Activated CD4-positive, alpha-beta T cell treated with anti-CD3 and anti-CD28 coated beads, Interleukin-2, amount 10 ng/mL, durations not matched to agents 24 days and 14 days (primary cell): ENCODE measurements at regions not wholly inside any gene's neighbourhood (a gene's known extent, or its start where the extent isn't known, plus 50 kb on each side); places are given as distances from the start of the nearest gene placed in this dataset.

ENCODE experiments used
- DNase-seq: peaks from one replicate; pipeline ENCODE4 v3.0.0; 2022
- H3K27ac Mint-ChIP-seq: one replicate; pipeline ENCODE4 v1.8.0; 2022; ENCODE audit warnings: mild to moderate bottlenecking, mixed read lengths
- H3K27me3 Mint-ChIP-seq: one replicate; pipeline ENCODE4 v1.8.0; 2022; ENCODE audit warnings: mixed read lengths
- H3K36me3 Mint-ChIP-seq: one replicate; pipeline ENCODE4 v1.8.0; 2022; ENCODE audit warnings: low read depth, mild to moderate bottlenecking, mixed read lengths
- H3K4me1 Mint-ChIP-seq: one replicate; pipeline ENCODE4 v1.8.0; 2021; ENCODE audit warnings: mixed read lengths
- H3K4me3 Mint-ChIP-seq: one replicate; pipeline ENCODE4 v1.8.0; 2022; ENCODE audit warnings: mild to moderate bottlenecking, moderate library complexity, mixed read lengths
- H3K9me3 Mint-ChIP-seq: one replicate; pipeline ENCODE4 v1.8.0; 2021; ENCODE audit warnings: mixed read lengths
- intact Hi-C: fragments of 100-400 bp; cut with micrococcal nuclease; formaldehyde crosslinking; loops from one replicate; pipeline ENCODE4 v1.15.1; 2023

DNA sequence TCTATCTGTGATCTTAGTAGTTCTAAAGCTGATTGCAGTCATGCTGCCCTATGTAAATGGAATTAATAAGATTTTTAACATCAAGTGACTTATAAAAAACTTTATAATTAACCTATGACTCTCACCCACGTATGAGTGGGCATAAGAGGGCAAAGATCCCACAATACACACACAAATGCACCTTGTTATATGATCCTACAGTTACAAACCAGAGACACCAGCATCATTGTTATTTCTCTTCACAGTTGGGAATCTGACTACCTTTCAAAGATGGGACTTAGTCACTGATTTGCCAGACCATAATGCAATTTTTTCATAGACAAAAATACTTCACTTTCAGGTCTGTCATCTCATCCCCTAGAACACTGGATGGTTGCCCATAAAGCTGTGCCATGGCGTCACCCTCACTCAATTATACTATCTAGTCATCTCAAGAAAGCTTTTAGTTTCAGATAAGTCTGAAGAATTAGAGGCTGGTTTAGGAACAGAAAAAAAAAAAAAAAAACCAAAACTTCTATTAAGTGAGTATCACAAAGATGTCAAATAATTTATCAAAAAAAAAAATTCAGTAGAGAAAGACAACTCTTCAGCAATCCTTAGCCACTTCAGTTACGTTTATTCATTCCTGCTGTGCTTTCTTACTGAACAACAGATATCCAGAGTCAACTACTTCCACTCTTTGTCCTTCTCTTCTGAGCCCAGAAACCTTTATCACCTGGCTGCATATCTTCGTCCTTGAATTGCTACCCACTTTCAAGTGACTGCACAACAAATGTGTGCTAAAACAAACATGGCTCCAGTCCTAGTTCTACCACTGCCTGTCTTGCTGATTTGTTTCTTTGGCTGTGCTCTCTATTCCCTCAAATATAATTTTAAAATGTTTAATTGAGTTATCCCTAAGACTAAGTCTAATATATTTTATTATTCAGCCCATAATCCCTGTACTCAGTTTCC is 175.0 kb upstream of the CHRM2 start:
- intact Hi-C loops, result no loop called here
- Mint-ChIP-seq H3K27ac (no peak overlapping the region), H3K27me3 (no peaks in the 10 kb centered on the region), H3K4me3 (no peak overlapping the region), H3K4me1 (no peaks in the 10 kb centered on the region), H3K9me3 (no peaks in the 10 kb centered on the region), H3K36me3 (no peaks in the 10 kb centered on the region)
- DNase-seq, result no peak

DNA sequence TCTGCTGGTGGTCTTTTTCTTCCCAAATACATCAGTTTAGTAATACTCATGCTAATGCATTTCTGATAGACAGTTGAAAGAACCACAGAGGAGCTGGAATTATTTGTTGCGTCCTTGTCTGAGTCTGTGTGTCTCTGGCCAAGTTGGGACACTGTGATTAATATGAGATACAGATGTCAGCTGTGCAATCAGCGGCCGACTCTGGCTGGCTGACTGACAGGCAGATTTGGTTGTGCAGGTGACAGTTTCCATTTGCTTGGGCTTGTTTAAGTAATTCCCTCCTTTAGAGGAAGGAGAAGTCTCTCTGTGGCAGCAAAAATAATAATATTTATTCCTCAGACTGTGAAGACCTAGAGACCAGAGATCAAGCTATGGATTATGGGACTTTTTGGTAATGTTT is 176.2 kb upstream of the CHRM2 start:
- Mint-ChIP-seq H3K4me1 (no peaks in the 10 kb centered on the region), H3K27ac (no peak overlapping the region), H3K4me3 (no peak overlapping the region), H3K27me3 (no peaks in the 10 kb centered on the region), H3K9me3 (no peaks in the 10 kb centered on the region), H3K36me3 (no peaks in the 10 kb centered on the region)
- intact Hi-C loops, result no loop called here
- DNase-seq, result no peak

DNA sequence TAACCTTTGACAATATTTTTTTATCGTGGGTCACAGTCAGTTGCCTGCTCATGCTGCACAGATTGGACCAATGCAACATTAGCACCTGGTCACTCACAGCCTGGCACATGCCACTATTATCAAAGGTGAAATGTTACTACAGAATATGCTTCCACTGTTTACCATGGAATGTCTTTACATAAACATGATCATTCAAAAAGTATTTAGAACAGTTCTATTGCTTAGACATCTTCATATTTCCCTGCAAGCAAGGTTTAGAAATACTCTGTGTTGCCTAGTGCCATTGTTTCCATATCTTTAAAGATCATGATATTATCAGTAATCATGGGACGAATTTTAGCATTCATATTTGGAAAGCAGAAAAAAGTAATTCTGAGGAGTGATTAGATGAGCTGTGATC is 179.9 kb upstream of the CHRM2 start:
- Mint-ChIP-seq H3K4me3 (no peak overlapping the region), H3K36me3 (no peaks in the 10 kb centered on the region), H3K27ac (no peak overlapping the region), H3K9me3 (no peaks in the 10 kb centered on the region), H3K27me3 (no peaks in the 10 kb centered on the region), H3K4me1 (no peaks in the 10 kb centered on the region)
- intact Hi-C loops, result no loop called here
- DNase-seq, result no peak

- H3K4me3 Mint-ChIP-seq, result no peak overlapping the region
- H3K36me3 Mint-ChIP-seq, result no peaks in the 10 kb centered on the region
- no peaks in the 10 kb centered on the region for H3K4me1 Mint-ChIP-seq
- H3K27ac Mint-ChIP-seq, result no peak overlapping the region
- H3K9me3 Mint-ChIP-seq, result no peaks in the 10 kb centered on the region
- intact Hi-C loops, result no loop called here
- DNase-seq, result no peak
- H3K27me3 Mint-ChIP-seq, result no peaks in the 10 kb centered on the region
These were observed 180.6 kb upstream of the CHRM2 start for GRCh38 chr7:136687693-136688322.

DNA sequence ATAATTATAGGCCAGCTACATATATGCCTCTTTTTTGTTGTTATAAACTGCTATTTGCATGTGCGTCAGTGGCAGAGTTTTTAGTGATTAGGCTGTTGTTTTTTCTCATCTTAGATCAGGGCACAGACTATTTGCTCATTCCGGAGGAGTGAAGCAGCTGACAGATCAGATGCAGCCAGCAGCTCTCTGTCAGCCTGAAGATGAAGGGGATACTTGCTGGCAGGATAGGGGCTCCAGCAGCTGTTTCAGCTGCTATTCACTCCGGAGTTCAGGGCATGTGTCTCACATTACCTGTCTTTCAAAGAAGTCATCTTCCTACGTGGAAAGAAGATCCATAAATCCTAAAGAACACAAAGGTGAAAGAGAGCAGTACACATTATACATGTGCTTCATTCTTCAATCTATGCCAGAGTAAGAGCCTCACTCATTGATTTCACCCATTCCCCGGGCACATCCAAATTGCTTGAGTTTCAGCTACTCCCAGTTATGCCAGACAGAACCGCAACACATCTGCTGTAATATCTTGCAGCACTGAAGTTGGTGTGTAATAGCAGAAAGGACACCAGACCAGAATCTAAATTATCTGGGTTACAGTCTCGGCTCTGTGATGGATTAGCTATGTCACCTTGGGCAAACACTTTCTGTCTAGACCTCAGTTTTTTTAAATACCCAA is 182.8 kb upstream of the CHRM2 start:
- DNase-seq, result no peak
- Mint-ChIP-seq H3K4me1 (no peaks in the 10 kb centered on the region), H3K36me3 (no peaks in the 10 kb centered on the region), H3K9me3 (no peaks in the 10 kb centered on the region), H3K27ac (no peak overlapping the region), H3K27me3 (no peaks in the 10 kb centered on the region), H3K4me3 (no peak overlapping the region)
- intact Hi-C loops, result no loop called here

GRCh38 chr7:136677471-136678365 is 190.7 kb upstream of the CHRM2 start:
- H3K27me3 Mint-ChIP-seq, result no peaks in the 10 kb centered on the region
- intact Hi-C loops, result no loop called here
- H3K9me3 Mint-ChIP-seq, result peaks cover 3% of the 10 kb centered on the region
- no peaks in the 10 kb centered on the region for H3K4me1 Mint-ChIP-seq
- no peak for DNase-seq
- H3K27ac Mint-ChIP-seq, result no peak overlapping the region
- H3K36me3 Mint-ChIP-seq, result no peaks in the 10 kb centered on the region
- no peak overlapping the region for H3K4me3 Mint-ChIP-seq

GRCh38 chr7:136667584-136667983 is 200.9 kb upstream of the CHRM2 start:
- Mint-ChIP-seq H3K9me3 (peaks cover 6% of the 10 kb centered on the region), H3K27ac (no peak overlapping the region), H3K36me3 (no peaks in the 10 kb centered on the region), H3K4me3 (no peak overlapping the region), H3K4me1 (no peaks in the 10 kb centered on the region), H3K27me3 (no peaks in the 10 kb centered on the region)
- no peak for DNase-seq
- intact Hi-C loops, result no loop called here

DNA sequence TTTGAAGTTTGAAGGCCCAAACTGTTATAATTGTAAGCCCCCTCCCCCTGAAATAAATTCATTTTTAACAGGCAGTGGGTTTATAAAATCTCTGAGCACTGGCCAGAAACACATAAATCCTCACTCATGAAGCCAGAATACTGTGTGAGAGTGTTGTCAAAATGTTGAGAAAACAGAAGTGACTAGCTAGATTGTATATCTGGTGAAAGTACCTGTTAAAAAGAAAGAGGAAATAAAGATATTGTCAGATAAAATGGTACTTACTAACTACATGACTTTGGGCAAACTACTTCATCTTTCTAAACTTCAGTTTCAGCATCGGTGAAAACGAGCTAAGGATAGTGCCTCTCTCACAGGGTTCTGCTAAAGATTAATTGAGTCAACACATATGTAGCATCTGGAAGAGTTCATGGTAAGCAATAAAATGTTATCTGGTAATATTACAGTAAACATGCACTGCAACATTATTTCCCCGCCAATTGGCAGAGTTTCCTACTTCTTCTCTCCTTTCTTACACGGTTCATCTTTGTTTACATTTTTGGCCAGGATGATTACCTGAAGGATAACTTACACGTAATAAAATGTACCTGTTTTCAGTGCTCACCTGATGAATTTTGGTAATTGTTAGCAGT is 202.5 kb upstream of the CHRM2 start:
- intact Hi-C loops, result no loop called here
- Mint-ChIP-seq H3K36me3 (no peaks in the 10 kb centered on the region), H3K4me3 (no peak overlapping the region), H3K4me1 (no peaks in the 10 kb centered on the region), H3K27ac (no peak overlapping the region), H3K9me3 (no peaks in the 10 kb centered on the region), H3K27me3 (no peaks in the 10 kb centered on the region)
- DNase-seq, result no peak

DNA sequence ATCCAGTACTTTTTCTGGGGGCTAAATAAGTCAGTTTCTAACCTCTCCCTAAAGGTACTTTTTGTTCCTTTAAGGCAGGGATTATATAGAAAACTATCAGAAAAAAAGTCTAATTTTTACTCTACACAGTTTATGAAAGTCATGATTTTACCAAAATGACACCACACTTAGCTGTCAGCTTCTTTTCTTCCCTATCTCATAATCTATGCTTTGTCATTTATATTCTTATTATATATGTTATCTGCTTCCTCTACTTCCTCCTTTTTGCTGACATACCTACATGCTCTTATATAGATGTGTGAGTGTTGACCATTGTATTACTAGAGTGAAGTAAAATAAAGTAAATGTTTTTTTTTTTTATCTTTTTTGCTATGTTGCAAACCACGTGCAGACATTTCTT is 203.9 kb upstream of the CHRM2 start:
- DNase-seq, result no peak
- intact Hi-C loops, result no loop called here
- Mint-ChIP-seq H3K4me1 (no peaks in the 10 kb centered on the region), H3K27ac (no peak overlapping the region), H3K4me3 (no peak overlapping the region), H3K36me3 (no peaks in the 10 kb centered on the region), H3K9me3 (no peaks in the 10 kb centered on the region), H3K27me3 (no peaks in the 10 kb centered on the region)

- DNase-seq, result no peak
- intact Hi-C loops, result no loop called here
- H3K36me3 Mint-ChIP-seq, result no peaks in the 10 kb centered on the region
- H3K4me1 Mint-ChIP-seq, result no peaks in the 10 kb centered on the region
- no peaks in the 10 kb centered on the region for H3K9me3 Mint-ChIP-seq
- H3K27me3 Mint-ChIP-seq, result no peaks in the 10 kb centered on the region
- H3K4me3 Mint-ChIP-seq, result no peak overlapping the region
- H3K27ac Mint-ChIP-seq, result no peak overlapping the region
These were observed 210.9 kb upstream of the CHRM2 start for GRCh38 chr7:136657482-136657921.

DNA sequence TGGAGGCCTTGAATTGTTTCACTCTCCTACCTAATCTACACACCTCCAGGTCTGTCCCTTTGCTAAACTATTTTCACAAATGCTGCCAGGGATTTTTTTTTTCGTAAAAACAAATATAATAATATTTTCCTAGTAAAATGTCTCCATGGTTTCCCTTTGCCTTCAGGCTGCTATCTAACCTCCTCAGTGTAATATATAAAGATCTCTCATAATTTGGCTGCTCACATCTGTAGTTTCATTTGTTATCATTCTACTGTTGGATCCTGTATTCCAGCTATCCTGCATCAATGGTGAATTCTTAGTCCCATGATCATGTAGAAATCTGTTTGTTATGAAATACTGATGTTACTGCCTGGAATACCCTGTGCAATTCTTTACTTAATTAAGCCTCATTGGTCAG is 211.9 kb upstream of the CHRM2 start:
- no peaks in the 10 kb centered on the region for H3K4me1 Mint-ChIP-seq
- no peak overlapping the region for H3K27ac Mint-ChIP-seq

DNA sequence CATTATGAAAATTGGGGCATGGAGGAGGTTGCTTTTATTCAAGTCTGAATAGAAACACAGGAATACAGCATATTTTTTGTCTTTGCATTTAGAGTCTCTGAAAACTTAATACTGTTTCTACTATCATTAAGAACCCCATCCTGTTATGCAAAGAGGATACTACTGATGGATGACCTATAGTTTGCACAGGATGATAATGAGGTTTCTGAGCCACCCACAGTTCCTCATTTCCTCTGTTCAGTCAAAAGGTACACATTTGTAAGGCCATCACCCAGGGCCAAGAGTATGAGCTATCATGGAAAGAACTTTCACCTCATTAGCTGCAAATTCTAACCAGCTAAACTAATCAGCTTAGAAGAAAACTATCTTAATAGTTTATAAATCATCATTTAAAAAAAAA is 213.0 kb upstream of the CHRM2 start:
- Mint-ChIP-seq H3K27ac (no peak overlapping the region), H3K27me3 (no peaks in the 10 kb centered on the region), H3K4me1 (no peaks in the 10 kb centered on the region), H3K36me3 (no peaks in the 10 kb centered on the region), H3K4me3 (no peak overlapping the region), H3K9me3 (no peaks in the 10 kb centered on the region)
- intact Hi-C loops, result no loop called here
- DNase-seq, result no peak

More for the DNA sequence above, 211.9 kb upstream of the CHRM2 start:
- DNase-seq, result no peak
- intact Hi-C loops, result no loop called here
- Mint-ChIP-seq H3K36me3 (no peaks in the 10 kb centered on the region), H3K4me3 (no peak overlapping the region), H3K9me3 (no peaks in the 10 kb centered on the region), H3K27me3 (no peaks in the 10 kb centered on the region)

GRCh38 chr7:136654406-136654805 is 214.0 kb upstream of the CHRM2 start:
- intact Hi-C loops, result no loop called here
- no peaks in the 10 kb centered on the region for H3K9me3 Mint-ChIP-seq
- no peaks in the 10 kb centered on the region for H3K27me3 Mint-ChIP-seq
- H3K4me1 Mint-ChIP-seq, result no peaks in the 10 kb centered on the region
- no peak overlapping the region for H3K4me3 Mint-ChIP-seq
- no peaks in the 10 kb centered on the region for H3K36me3 Mint-ChIP-seq
- H3K27ac Mint-ChIP-seq, result no peak overlapping the region
- no peak for DNase-seq
